CD4-positive, alpha-beta T cell treated with Interleukin-17A for 1 hour (primary cell): ENCODE measurements at regions not wholly inside any gene's neighbourhood (a gene's known extent, or its start where the extent isn't known, plus 50 kb on each side); places are given as distances from the start of the nearest gene placed in this dataset.

Experiments
- DNase-seq: peaks from one replicate; pipeline ENCODE4 v3.0.0-alpha.2; 2020

DNA sequence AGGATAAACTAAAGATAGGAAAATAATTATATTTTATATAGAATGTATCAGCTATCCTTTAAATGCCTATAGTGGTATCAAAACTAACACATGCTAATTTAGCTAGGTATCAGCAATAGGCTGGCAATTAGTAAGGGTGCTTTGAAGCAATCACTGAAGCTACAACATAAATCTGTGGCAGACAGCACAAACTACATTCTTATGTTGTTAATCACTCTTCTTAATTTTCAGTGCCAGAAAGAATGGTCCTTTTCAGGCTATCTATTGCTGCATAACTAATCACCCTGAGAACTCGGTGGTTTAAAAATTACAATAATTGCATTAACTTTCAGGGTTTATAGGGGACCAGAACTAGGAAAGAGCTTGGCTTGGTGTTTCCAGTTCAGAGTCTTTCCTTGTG lies 963.1 kb downstream of the EFNB2 start:
- no peak for DNase-seq

DNA sequence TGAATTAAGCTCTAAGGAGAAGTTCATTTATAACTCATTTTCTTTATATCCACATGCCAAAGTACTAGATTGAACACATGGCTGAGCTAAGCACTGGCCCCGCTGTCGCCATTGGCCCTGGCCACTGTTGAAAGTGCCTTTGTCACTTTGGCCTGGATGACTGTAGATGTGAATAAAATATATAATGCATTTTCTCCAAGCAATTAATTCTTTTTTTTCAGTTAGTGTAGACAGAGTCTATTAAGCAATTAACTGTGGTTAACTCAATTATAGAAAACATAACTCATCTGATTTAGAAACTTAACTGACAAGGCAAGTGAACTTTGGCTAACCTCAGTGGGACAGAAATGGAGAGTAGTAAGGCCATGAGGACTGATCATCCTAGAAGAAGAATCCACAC lies 965.6 kb downstream of the EFNB2 start:
- DNase-seq = no peak

DNA sequence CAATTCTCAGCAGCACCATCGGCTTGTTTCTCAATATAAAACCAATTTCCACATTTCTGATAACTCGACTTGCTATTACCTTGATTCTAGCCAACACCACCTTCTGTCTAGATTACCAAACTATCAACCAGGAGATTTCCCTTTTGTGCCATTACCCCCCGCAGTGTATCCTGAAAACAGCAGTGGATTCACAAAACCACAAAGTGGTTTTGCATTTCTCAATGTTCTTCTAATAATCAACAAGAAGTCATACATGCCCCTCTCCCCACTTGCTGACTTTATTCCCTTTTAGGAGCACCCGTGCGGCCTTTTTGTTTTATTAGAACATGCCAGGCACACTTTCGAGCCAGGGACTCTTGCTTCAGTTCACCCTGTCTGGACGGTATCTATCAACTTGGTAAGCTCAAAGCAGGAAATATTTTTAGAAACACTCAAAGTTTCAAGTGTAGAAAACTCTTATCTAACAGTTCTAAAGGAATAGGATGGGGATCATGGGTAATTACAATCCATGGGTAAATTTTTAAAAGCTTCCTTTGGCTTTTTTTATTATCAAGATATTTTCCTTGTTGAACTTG lies 967.4 kb downstream of the EFNB2 start:
- no peak for DNase-seq

DNA sequence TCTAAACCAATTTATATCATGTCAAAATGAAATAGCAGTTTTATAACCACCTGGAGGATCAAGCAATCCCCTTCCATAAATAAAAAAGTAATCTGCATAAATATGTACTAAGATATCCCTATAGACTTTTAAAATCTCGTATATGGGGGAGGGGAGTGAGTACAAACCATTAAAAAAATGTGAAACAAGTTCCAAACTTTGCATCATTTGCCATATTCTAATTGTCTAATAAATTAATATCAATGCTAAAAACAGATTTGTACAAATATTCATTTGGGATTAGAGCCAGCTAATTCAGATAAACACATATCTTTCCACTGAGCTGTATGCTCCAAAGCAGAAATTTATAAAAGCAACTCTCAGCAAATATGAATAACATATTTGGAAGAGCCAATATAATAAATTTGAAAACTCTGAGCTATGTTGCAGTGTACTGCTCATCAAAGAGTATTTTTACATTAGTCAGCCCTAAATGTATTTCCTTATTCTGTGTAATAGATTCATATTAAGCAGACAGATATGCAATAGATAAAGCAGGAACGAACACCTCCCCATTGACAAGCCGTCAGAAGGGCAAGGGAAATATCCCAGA lies 970.2 kb downstream of the EFNB2 start:
- DNase-seq = no peak

DNA sequence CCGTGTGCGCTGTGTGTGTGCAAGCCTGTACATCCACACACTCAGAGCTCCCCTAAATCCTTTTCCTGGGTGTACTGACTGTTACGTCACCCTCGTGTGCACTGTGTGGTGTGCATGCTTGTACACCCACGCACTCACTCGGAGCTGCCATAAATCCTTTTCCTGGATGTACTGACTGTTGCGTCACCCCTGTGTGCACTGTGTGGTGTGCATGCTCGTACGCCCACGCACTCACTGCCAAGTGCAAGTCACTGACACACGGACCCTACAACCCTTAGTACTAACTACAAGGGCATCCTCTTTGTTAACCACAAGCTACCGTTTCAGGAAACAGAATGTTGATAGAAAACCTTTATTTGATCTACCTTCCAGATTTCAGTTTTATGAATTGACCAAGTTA lies 983.4 kb downstream of the EFNB2 start:
- DNase-seq = no peak

DNA sequence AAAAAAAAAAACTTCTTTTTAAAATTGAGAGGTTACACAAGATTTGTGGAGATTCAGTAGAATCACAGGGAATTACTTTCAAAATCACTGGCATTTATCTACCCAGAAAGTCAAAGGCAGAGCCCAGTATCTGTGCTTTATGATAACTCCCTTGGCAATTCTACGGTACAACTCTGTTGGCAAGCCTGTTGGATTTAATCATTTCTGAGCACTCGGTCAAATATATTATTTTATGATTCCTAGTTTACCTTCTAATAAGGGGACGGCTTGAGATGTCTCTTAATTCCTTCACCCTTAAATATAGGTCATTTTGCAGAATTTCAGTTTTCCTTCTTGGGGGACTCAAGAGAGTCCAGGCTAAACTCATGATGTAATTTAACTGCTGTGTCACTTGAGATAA lies 987.6 kb downstream of the EFNB2 start:
- DNase-seq = no peak

DNA sequence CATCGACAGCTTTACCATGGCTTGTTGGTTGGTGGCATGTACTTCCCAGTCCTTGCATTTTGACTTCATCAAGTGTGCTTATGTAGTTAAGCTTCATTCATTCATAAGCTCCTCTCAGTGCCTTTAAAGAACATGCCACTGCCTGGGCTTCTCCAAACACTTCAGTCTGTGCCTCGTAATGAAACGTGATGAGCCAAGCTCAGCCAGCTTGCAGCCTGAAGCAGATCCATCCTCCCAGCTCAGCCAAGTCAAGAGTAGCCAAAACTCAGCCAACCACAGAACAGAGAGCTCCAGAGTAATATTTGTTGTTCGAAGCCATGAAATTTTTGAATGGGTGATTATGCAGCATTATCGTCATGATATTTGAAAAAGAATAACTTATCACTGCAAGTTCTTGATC lies 989.7 kb downstream of the EFNB2 start:
- DNase-seq = no peak

DNA sequence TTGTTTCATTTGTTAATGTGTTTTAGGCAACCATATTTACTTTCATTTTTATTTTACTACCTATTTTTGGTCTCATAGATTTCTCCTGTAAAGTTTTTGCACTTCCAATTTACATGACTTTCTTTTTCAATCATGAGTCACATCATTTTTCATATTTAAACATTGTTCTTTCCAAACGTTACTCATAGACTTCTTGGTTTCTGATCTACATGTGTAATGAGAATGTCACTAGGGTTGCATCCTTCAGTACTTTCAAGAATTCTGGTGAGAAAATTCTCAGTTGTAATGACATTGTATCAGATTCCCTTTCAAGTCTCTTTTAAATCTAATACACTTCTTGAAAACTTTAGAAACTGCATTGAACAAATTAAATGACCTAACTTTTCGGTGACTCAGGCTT lies 991.7 kb downstream of the EFNB2 start:
- no peak for DNase-seq

DNA sequence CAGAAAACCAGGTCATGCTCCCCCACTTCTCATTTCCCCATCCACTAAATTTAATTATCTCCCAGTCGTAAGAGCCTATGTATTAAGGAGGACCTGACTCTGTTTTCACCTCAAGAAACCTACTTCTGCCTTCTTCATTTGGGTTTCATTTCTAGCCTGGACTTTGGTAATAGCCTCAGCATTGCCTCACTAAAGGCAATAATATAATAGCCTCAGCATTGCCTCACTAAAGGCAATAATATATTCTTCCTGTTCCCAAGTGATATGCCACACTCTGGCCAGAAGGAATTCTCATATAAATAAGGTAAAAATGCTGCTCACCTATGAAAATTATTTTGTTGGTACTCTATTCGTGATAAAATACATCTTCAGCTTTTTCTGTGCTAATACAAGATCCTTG lies 993.9 kb downstream of the EFNB2 start:
- no peak for DNase-seq

DNA sequence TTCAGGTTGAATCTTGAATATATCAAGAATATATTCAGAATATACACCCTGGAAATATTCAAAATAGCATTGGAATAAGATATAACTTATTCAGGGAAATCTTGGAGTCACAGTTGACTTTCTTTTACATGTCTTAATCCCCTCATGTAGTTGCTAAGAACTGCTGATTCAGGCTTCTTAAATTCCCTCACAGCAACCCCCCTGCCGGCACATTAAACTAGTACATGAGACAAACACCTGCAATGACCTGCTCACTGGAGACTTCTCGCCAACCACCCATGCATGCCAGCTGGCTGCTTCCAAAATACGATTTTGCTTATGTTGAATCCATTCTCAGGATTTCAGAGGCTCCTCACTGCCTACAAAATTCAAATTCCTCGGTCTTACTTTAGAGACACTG lies 997.1 kb downstream of the EFNB2 start:
- DNase-seq = no peak

DNA sequence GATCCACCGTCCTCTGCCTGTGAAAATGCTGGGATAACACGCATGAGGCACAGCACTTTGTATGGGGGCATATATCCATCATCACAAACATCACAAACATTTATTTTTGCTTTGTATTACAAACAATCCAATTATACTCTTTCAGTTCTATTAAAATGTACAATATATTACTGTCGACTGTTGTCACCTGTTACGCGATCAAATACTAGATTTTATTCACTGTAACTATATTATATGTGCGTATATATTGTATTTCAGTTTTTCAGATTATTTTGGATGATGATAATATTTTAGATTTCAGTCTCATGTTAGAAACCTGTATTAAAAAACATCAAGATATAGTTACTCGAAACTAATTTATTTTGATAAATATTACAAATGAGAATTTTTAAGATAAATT lies 998.3 kb downstream of the EFNB2 start:
- no peak for DNase-seq

DNA sequence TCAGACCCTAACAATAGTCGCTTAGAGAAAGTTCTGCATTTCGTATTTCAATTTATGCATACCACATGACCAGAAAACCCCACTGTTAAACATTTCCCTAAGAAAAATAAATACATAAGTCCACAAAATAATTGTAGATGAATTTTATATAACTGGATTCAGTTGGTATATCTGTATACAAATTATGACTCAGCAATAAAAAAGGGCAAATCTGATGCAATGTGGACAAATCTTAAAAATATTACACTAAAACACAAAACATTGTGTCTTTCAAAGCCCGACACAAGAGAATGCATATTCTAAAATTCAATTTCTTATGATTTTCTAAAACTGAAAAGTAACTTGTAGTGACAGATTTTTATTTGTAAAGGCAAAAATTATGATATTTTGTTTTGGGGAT lies 1005.0 kb downstream of the EFNB2 start:
- DNase-seq = no peak

DNA sequence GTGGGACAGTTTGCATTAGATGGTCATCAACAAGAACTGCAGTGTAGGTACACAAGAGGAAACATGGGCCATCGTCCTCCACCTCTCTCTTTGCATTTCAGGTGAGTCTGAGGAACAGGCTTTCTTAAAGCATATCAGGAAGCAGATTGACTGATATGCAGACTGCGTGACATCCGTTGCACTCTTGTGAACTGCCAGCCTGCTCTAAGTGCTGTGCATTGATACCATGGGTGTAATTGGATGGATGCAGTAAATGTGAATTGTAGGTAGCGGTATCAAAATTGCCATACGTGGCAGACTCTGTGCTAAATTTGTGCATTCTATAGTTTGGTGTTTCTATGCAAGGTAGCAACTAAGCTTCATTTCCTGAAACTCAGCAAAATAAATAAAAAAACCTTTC lies 1008.3 kb downstream of the EFNB2 start:
- DNase-seq = no peak

DNA sequence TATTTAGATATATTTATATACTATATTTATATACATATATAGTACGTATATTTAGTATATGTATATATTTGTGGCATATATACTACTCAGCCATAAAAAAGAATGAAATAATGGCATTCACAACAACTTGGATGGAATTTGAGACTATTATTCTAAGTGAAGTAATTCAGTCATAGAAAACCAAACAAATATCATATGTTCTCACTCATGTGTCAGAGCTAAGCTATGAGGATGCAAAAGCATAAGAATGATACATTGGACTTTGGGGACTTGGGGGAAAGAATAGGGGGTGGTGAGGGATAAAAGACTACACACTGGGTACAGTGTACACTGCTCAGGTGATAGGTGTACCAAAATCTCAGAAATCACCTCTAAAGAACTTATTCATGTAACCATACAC lies 1015.7 kb downstream of the EFNB2 start:
- no peak for DNase-seq

DNA sequence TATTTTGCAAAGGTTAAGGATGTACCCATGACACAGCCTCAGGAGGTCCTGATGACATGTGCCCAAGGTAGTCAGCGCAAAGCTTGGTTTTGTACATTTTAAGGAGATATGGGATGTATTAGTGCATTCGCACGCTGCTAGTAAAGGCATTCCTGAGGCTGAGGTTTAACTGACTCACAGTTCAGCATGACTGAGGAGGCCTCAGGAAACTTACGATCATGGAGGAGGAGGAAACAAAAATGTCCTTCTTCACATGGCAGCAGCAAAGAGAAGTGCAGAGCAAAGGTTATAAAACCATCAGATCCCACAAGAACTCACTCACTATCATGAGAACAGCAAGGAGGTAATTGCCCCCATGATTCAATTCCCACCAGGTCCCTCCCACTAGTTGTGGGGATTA lies 1017.4 kb downstream of the EFNB2 start:
- DNase-seq = no peak

DNA sequence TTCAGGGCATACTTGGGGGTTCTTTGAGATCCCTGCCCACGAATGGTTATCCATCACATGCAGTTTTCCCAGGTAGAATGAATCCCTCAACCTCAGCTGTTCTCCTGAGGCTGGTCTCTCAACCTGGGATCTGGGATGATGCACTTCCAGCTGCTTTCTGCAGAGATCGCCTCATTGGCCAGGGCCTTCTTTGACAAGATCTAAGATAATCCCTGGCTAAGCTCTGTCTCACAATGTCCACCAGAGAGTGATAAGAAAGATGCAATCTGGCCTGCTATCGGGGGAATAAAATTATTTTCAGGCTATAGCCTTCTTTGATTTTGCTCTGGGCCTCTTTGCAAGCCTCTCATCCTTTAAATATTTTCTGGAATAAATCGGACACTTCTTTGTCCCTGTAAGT lies 1021.1 kb downstream of the EFNB2 start:
- DNase-seq = no peak

DNA sequence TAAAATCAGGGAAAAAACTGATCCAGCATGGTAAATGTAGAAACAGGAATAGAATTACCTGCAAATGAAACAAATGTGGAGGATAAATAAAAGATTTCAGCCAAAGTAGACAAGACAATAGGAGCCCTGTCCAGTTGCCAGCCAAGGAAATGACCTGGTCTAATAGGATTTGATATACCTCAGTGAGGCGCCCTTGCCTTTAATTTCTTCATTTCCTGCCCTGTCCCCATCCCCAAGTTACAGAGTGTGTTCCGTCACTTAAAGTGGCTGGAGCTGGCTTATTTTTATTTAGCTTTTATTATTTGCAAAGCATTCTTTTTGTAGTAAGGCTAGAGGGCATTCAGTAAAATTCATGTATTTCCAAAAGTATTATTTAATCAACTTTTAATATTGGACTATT lies 1022.0 kb downstream of the EFNB2 start:
- no peak for DNase-seq

DNA sequence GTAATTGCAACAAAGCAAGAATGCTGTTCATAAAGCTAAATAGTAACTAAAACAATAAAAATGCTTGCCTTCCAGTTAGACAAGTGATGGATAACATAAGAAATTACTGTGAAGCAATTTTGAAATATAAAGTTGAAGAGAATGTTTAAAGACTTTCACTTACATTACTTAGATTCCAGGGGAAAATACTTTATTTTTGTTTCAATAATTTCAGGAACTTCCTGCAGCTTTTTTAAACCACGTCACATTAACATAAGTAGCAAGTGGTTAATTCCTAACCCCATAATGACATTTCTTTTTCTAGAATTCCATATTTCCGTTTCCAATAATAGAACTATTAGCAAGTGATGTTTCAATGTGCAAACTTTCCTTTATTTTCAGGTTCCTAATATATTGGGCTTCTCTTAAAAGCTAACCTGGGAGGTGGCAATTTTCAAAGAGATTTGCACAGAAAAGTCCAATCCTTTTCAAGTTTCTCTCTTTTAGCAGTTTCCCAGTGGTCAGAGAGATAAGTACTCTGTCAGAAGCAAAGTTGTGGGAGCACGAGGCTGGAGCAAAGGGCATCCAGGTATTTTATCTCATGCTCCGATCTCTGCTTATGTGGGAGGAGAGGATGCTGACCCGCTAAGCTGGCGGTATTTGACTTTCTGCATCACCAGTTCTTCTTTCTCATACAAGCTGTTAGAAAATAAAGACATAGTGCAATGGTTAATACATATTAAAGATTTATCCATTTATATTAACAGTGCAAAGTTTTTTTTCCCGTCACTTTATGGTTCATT lies 1025.3 kb downstream of the EFNB2 start:
- DNase-seq = no peak

DNA sequence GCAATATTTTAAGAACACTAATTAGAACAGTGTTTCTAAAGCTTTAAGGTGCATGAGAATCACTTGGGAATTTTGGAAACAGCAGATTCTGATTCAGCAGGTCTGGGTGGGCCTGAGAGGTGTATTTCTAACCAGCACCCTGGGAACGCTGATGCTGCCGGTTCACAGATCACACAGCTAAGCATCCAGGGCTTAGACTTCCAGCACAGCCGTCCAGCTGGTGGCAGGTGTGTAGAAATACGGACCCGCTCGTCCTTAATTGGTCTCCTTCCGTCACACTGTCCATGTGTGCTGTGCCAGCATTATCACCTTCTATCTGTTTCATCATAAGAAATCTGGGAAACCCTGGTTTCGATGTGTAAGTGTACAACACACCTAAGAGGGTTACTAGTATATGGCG lies 1029.0 kb downstream of the EFNB2 start:
- DNase-seq = no peak

DNA sequence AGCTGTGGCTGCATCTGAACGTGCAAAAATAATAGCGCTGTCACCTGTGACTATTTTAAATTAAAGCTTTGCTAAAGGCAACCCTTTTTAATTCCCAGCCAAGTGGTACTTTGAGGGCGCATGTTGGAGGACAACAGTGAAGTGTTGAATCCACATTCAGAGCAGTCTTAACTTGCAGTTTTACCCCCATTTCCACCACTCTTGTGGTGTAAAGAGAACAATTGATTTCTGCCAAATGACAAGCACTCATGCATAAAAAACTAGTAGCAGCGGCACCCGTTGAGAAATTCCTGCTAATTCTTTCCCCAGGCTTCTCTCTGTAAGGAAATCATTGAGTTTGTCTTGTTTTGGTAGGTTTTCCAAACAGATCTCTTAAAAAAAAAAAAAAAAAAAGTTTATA lies 1033.3 kb downstream of the EFNB2 start:
- DNase-seq = no peak

DNA sequence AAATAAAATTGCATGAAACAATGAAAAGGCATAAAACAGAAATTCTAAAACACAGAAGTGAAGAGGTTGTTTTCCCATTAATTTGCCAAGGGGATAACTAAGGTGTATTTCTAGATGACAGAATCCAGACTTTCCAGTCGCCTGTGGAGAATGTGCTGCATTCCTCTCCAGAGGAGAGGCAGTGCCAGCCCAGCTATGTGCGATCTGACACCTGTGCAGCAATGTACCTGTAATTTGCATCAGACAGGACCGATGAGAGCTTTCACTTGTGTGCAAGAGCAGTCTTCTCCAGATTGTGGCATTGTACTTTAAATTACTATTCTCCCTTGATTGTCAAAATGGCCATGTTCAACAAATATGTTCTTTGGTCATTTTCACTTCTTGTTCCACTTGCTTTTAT lies 1037.9 kb downstream of the EFNB2 start:
- no peak for DNase-seq

DNA sequence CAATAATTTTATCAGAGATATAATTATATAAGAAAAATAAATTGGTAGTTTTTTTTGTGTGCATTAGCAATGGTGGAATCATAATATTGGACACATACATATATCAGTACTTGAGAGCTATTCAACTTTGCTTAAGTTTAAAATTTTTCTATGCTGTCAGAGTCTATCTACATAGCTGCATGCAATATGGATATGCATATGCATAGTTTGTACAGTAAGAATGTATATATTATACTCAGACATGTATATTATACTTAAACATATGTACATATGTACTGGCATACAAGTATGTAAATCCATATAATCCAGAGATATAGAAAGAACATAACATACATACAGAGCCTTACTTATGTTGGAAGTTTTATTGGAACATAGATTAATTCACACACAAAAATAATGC lies 1043.2 kb downstream of the EFNB2 start:
- DNase-seq = no peak

DNA sequence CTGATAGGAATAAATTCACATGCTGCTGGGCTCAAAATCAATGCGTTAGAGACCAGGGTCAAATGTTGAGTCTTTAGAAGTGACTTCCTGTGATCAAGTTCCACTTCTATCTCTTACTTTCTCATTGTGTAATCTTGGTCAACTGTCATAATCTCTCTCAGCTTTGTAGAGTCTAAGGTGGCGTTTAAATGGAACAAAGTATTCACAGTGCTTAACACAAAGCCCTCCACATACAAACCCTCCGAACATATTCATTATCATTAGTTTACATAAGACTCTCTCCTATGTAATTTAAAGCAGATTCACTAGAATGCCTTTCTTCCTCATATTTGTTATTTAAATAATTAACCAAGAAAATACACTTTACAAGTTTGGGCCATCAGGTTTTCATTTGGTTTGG lies 1044.1 kb downstream of the EFNB2 start:
- no peak for DNase-seq

DNA sequence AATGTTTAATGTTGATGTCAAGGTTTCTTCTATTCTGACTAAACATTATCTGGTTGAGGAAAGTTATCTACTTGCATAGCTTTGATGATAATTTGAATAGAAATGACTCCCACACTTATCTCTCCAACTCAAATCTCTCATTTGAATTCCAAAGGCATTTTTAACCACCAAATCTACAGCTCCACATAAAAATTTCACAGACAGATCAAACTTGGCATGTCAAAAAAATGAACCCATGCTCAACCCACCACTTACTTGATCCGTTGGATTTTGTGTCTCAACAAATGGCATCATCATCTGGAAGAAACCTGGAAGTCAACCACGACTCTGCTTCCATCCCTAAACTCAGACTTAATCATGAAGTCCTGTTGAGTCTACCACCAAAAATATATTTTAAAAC lies 1050.4 kb downstream of the EFNB2 start:
- DNase-seq = no peak
